ENCODE measurements at regions not wholly inside any gene's neighbourhood (a gene's known extent, or its start where the extent isn't known, plus 50 kb on each side); places are given as distances from the start of the nearest gene placed in this dataset.

DNA sequence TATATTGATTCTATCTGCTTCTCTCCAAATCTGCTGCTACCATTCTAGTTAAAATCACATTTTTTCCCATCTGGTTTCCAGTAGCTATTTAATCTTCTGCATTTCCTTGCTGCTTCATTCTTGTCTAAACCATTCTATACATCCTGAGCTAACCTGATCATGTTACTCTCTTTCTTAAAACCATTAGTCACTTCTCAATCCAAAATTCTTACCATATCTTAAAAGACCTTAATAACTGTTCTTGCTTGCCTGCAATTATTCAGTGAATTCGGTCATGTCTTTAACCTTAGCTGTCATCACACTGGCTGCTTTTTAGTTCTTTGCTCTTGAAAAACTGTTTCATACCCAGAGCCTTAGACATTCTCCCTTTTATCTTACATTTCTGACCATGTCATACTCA, 56.4 kb upstream of the PZP start:
- TF ChIP-seq POLR2A (IDR thresholded peaks at IDR 0.05; ENCODE audit: low read length) (no peak), GATA1 (IDR thresholded peaks at IDR 0.05; ENCODE audit: low read depth, low read length) (no peak)

Data from erythroblast (primary cell).